K562 (cell line): ENCODE measurements at regions not wholly inside any gene's neighbourhood (a gene's known extent, or its start where the extent isn't known, plus 50 kb on each side); places are given as distances from the start of the nearest gene placed in this dataset.

ENCODE experiments used
- CEBPB ChIP-seq: fragments of 450-650 bp; IDR thresholded peaks from 2 replicates; pipeline ENCODE4 v1.6.1; 2016; ENCODE audit warnings: missing genetic modification characterization, missing compliant biosample characterization
- CHD1 ChIP-seq: fragments of 200-600 bp; sonication (generic); IDR thresholded peaks from one replicate; pipeline ENCODE4 v1.6.1; 2012; ENCODE audit warnings: mild to moderate bottlenecking, moderate library complexity, low read length, inconsistent platforms
- JUN ChIP-seq, 2 experiments: sonication (generic) in 1 of 2; formaldehyde crosslinking in 1 of 2; IDR thresholded peaks; 2 replicates each; pipeline versions ENCODE4 v1.6.1 to v1.8.0; 2012 to 2022; ENCODE audit warnings: borderline replicate concordance in 2 of 2, mild to moderate bottlenecking in 2 of 2, improper control_type of control experiment in 1 of 2, low read depth in 1 of 2, low read length in 1 of 2, missing genetic modification reagents in 1 of 2
- KDM1A ChIP-seq, 2 experiments: fragments of 450-650 bp; IDR thresholded peaks; 2 replicates each; pipeline ENCODE4 v1.6.1; 2016; ENCODE audit warnings: mild to moderate bottlenecking in 2 of 2
- RB1 ChIP-seq: fragments of 450-650 bp; IDR thresholded peaks from 2 replicates; pipeline ENCODE4 v1.6.1; 2017; ENCODE audit warnings: low read depth, mild to moderate bottlenecking
- RBM17 ChIP-seq: fragments of 200-400 bp; formaldehyde crosslinking; IDR thresholded peaks from 2 replicates; pipeline ENCODE4 v1.6.1; 2017; ENCODE audit warnings: low read depth, mild to moderate bottlenecking, low read length, borderline replicate concordance
- SRSF9 ChIP-seq: fragments of 200-400 bp; formaldehyde crosslinking; IDR thresholded peaks from 2 replicates; pipeline ENCODE4 v1.6.1; 2017; ENCODE audit warnings: low read depth, low read length, borderline replicate concordance
- YY1 ChIP-seq, 3 experiments: IDR thresholded peaks; 2 replicates each; pipeline ENCODE4 v1.6.1; 2011; ENCODE audit warnings: low read length in 2 of 3, mild to moderate bottlenecking in 2 of 3, moderate library complexity in 2 of 3, borderline replicate concordance in 1 of 3, control low read depth in 1 of 3, low read depth in 1 of 3; ENCODE audit not compliant: insufficient read depth in 3 of 3, insufficient replicate concordance in 2 of 3, control insufficient read depth in 1 of 3, insufficient read length in 1 of 3; ENCODE audit errors: extremely low read depth in 1 of 3
- TF ChIP-seq, protein P1 (sequence below), 3 experiments: IDR thresholded peaks in 2 of 3; conservative IDR thresholded peaks in 1 of 3; 2 replicates each; pipeline ENCODE4 v1.5.1; 2011 to 2012; ENCODE audit warnings: low read length in 3 of 3, mild to moderate bottlenecking in 3 of 3, control low read depth in 2 of 3, improper control_type of control experiment in 1 of 3, inconsistent platforms in 1 of 3, low read depth in 1 of 3, mixed read lengths in 1 of 3, moderate library complexity in 1 of 3; ENCODE audit not compliant: insufficient read depth in 2 of 3

DNA sequence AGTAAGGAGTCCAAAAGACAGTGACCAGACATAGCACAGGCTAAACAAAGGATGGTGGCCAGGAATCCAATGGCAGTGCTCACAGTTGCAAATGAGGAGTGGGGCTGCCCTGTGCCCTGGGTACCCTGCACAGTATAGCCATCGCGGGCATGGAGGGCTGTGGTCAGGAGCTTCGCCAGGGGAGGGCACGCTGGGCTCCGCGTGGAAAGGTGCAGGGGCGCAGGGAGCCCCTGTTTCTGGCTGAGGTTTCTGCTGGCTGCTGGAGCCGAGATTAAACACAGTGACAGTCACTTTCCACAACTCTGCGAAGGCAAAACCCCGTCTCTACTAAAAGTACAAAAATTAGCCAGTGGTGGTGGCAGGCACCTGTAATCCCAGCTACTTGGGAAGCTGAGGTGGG is 194.7 kb downstream of the GALR1 start:
- TF ChIP-seq CHD1 = no peak
- TF ChIP-seq, protein P1, sequence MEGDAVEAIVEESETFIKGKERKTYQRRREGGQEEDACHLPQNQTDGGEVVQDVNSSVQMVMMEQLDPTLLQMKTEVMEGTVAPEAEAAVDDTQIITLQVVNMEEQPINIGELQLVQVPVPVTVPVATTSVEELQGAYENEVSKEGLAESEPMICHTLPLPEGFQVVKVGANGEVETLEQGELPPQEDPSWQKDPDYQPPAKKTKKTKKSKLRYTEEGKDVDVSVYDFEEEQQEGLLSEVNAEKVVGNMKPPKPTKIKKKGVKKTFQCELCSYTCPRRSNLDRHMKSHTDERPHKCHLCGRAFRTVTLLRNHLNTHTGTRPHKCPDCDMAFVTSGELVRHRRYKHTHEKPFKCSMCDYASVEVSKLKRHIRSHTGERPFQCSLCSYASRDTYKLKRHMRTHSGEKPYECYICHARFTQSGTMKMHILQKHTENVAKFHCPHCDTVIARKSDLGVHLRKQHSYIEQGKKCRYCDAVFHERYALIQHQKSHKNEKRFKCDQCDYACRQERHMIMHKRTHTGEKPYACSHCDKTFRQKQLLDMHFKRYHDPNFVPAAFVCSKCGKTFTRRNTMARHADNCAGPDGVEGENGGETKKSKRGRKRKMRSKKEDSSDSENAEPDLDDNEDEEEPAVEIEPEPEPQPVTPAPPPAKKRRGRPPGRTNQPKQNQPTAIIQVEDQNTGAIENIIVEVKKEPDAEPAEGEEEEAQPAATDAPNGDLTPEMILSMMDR (IDR thresholded peaks at IDR 0.05 in 2 of 3, conservative IDR thresholded peaks at IDR 0.05 in 1 of 3; ENCODE audit: insufficient read depth in 2 of 3, low read depth in 1 of 3, low read length in 3 of 3) = no peak
- TF ChIP-seq YY1 (IDR thresholded peaks at IDR 0.05; ENCODE audit: borderline replicate concordance in 1 of 3, control insufficient read depth in 1 of 3, extremely low read depth in 1 of 3, insufficient read depth in 3 of 3, insufficient read length in 1 of 3, insufficient replicate concordance in 2 of 3, low read depth in 1 of 3, low read length in 2 of 3) = no peak
- no peak for TF ChIP-seq KDM1A (IDR thresholded peaks at IDR 0.05)
- TF ChIP-seq RBM17 = no peak
- TF ChIP-seq RB1 = no peak
- TF ChIP-seq JUN (IDR thresholded peaks at IDR 0.05; ENCODE audit: borderline replicate concordance, low read depth, low read length) = no peak
- no peak for TF ChIP-seq JUN (CRISPR knock-in tag; IDR thresholded peaks at IDR 0.05; ENCODE audit: borderline replicate concordance)
- TF ChIP-seq SRSF9 = no peak
- TF ChIP-seq CEBPB (tag) = no peak
